ENCODE measurements at regions not wholly inside any gene's neighbourhood (a gene's known extent, or its start where the extent isn't known, plus 50 kb on each side); places are given as distances from the start of the nearest gene placed in this dataset.

DNA sequence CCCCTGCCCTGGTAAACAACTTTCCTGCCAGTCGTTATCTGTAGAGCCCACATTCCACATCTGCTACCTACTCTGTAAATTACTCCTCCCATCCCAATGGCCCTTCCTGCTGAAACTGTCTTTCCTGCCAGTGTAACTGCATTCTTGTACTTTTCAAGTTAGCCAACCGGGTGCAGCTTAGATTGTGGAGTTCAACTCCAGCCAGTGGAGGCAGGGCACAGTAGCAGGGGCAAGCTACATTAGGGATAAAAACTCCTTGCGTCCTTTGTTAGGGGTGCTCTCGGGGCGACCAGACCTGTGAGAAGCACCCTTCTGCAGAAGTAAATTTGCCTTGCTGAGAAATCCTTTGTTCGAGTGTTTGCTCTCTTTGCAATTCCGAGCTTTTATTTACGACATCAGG lies 639.0 kb upstream of the TYRP1 start:
- intact Hi-C loops (cut with DNase I), result no loop called here

DNA sequence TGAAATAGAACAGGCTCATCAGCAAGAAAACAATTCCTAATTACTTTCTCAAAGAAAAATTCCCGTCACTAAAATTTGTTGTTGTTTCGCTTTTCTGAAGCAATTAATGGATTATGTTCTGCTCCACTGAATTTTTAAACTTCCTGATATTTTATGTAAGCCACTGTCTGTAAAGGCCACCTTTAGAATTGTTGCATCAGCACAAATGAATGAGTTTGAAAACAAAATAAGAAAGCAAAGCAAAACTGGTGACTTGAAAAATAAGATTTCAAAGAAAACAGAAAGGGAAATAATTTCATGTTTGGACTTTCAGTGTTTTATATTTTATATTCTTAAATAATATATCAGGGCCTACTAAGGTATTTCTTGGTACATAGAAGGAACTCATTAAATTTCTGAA lies 636.3 kb upstream of the TYRP1 start:
- intact Hi-C loops (cut with DNase I), result no loop called here
- no peak for DNase-seq

More for the DNA sequence above, 639.0 kb upstream of the TYRP1 start:
- DNase-seq, result no peak

DNA sequence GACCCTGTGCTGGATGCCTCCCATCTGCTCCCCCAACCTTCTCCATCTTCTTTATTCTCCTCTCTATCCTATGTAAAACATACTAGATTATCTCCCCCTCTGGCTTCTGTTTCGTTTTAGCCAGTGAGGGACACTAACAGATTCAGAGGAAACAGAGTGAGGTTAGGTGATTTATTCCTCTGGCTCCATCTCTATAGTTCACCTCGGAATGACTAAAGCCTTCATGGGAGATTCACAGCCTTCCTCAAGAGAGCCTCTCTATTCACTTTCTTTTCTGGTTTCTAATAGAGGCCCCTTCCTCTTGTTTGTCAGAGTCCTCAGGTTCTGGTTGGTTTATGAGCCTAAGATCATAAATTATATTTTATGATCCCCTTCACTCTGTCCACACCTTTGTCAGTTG lies 633.1 kb upstream of the TYRP1 start:
- no peak for DNase-seq
- intact Hi-C loops (cut with DNase I), result no loop called here

GRCh38 chr9:12060811-12061210 lies 632.4 kb upstream of the TYRP1 start:
- DNase-seq, result no peak
- intact Hi-C loops (cut with DNase I), result no loop called here

GRCh38 chr9:12065050-12065449 lies 628.1 kb upstream of the TYRP1 start:
- DNase-seq, result no peak
- intact Hi-C loops (cut with DNase I), result no loop called here

- DNase-seq, result no peak
- intact Hi-C loops (cut with DNase I), result no loop called here
Observed at GRCh38 chr9:12065686-12066085, 627.5 kb upstream of the TYRP1 start.

DNA sequence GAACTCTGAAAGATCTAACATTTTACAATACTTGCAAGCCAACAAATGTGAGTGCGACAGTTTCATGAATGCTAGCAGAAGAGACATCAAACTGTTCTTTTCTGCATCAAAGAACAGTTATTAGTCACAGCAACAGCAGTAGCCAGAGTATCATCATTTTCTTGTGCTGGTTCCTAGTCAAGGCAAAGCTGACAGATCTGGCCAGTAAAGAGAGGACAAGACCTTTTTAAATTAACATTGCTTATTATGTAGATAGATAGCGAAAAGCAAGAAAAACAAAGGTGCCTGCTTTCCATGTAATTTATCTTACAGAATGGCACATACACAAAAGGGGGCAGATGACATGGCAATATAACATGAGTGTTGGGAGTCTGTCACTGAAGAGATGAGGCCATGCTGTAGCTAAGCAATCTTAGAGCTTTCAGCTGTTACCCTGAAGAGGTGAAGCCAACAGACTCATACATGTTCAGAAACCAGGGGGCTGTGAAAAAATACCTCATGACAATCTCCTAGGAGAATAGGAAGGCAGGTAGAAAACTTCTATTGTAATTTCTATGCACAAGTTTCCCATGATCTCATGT lies 626.6 kb upstream of the TYRP1 start:
- intact Hi-C loops (cut with DNase I), result no loop called here
- DNase-seq, result no peak

- intact Hi-C loops (cut with DNase I), result no loop called here
- DNase-seq, result no peak
Observed at GRCh38 chr9:12069366-12069765, 623.8 kb upstream of the TYRP1 start.

GRCh38 chr9:12085399-12085798 lies 607.8 kb upstream of the TYRP1 start:
- intact Hi-C loops (cut with DNase I), result no loop called here
- no peak for DNase-seq

DNA sequence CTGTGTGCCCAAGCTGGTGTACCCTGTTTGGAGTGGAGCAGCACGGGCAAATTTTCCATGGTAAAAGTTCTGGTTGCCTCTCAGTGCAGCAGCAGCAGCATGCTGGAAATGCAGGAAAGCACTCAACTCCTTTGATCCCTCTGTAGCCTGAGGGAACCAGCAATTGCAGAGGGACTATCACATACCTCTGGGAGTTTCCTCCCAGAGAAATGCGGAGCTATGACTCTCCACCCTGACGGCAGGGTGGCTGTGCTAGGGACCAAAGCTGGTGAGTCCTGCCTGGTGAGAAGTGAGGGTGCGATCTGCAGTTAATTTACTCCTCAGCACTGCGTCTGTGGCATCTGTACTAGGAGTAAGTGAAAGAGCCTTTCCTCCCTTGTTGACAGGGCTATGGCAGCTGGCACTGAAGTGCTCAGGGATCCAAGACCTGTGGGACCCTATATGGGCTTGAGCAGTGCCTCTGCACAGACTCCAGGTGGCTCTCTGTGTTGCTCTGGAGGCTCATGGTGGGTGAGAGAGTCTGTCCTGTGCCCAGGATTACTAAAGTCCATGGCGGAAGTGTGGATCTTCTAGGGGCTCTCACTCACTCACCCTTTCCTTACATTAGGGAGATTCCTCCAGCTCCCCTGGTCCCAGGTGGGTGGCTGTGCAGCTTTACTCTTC lies 601.2 kb upstream of the TYRP1 start:
- intact Hi-C loops (cut with DNase I), result no loop called here
- DNase-seq, result no peak

DNA sequence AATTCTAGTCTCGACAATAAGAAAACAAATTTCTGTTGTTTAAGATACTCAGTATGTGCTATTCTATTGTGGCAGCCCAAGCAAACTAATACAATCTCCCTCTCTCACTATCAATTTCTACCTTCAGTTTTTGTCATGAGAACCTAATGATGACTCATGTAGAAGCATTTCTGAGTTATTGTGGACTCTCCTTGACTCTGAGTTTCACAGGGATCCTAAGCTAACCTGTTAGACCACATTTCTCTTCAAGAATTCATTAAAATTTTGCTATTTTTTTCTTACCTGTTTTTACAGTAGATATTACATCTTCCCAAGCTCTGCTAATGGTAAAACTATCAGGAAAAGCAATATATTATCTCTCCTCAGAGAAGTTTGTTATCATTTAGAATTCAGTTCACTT lies 599.1 kb upstream of the TYRP1 start:
- intact Hi-C loops (cut with DNase I), result no loop called here
- DNase-seq, result no peak

- intact Hi-C loops (cut with DNase I), result no loop called here
- DNase-seq, result no peak
Observed at GRCh38 chr9:12095931-12096330, 597.3 kb upstream of the TYRP1 start.

- intact Hi-C loops (cut with DNase I), result no loop called here
- no peak for DNase-seq
Observed at GRCh38 chr9:12133416-12133815, 559.8 kb upstream of the TYRP1 start.

- no peak for DNase-seq
- intact Hi-C loops (cut with DNase I), result no loop called here
Observed at GRCh38 chr9:12141422-12141821, 551.8 kb upstream of the TYRP1 start.

DNA sequence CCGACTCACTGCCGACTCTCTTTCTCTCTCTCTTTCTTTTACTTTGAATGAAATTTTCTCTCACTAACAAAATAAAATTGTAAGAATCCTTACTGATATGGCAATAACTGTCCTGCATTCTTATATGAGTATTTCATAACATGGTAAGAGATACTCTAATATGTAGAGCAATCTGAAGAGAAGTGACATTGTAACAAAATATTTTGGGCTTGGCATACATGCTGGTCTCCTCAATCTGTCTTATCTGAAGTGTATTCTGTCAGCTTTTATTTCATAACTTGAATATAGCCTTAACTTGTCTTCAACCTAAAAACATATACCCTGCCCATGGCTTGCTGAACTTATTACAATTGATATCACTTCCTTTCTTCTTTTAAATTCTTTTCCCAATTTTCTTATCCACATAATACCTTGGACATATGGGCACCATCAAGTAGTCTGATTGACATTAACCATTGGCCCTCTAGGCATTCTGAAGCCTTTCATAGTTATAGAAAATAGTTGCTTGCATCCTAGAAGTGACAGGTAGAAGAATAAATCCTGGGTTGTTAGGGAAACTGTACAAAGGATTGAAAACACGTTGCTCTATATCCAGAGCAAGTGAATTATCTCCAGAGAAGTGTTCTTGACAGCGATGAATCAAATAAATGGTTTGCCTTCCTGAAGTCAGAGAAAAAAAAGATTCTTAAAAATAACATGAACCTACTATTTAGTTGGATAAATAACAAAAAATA lies 537.6 kb upstream of the TYRP1 start:
- intact Hi-C loops (cut with DNase I), result no loop called here

DNA sequence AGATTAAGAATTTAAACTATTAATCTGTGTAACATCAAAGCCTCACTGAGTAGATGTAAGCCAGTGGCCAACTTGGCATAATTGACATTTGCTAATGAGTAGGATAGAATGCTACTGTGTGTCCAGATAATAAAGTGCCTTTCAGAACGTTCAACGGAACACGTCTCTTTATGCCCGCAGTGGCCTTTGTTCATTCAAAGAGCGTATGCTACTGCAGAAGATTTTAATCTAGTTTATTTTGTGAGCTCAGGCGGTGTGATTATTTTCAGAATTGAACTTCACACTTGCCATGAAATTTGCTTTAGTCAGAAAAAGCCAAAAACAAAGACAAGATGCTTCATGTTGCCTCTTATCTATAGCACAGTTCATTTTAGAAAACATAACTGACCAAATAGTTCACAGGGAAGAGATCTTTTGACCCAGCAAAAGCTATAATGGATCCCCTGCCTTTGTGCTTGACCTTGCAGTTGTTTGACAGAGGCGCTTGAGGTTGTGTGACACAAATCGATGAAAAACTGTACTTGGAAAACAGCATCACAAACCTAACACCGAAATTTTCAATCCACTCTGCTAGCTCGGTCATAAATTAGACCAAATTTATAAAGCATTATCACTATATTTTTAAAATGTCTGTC lies 530.9 kb upstream of the TYRP1 start:
- intact Hi-C loops (cut with DNase I), result no loop called here
- DNase-seq, result peak in 1 of 10 donors; percentile 16

More for the DNA sequence above, 537.6 kb upstream of the TYRP1 start:
- DNase-seq, result no peak

- no peak for DNase-seq
- intact Hi-C loops (cut with DNase I), result no loop called here
Observed at GRCh38 chr9:12163723-12164458, 529.3 kb upstream of the TYRP1 start.

DNA sequence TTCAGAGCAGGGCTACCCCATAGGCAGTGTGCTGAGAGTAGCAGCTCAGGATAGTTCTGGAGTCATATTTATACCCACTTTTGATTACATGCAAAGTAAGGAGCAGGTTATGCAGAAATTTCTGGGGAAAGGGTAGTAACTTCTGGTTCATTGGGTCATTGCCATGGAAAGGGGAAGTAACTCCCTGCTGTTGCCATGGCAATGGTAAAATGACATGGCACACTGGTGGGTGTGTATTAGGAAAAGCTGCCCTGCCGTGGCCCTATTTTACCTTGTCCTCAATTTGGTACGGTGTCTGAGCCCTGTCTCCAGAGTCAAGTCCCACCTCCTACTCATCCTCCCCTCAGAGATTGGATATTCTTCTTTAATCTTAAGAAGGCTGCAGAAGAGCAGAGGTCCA lies 526.7 kb upstream of the TYRP1 start:
- intact Hi-C loops (cut with DNase I), result no loop called here
- DNase-seq, result no peak

GRCh38 chr9:12170456-12170855 lies 522.7 kb upstream of the TYRP1 start:
- intact Hi-C loops (cut with DNase I), result no loop called here
- no peak for DNase-seq

- DNase-seq, result no peak
- intact Hi-C loops (cut with DNase I), result no loop called here
Observed at GRCh38 chr9:12178634-12179033, 514.6 kb upstream of the TYRP1 start.

- DNase-seq, result no peak
- intact Hi-C loops (cut with DNase I), result no loop called here
Observed at GRCh38 chr9:12182806-12183205, 510.4 kb upstream of the TYRP1 start.
